ENCODE measurements at regions not wholly inside any gene's neighbourhood (a gene's known extent, or its start where the extent isn't known, plus 50 kb on each side); places are given as distances from the start of the nearest gene placed in this dataset.

GRCh38 chr2:220544049-220544448, 916.6 kb downstream of the SLC4A3 start:
- WGBS, 4 donors: 49 to 80% (median 60%) methylated on average over 1 of the region's 1 CpG
- Histone ChIP-seq H3K9me3 (replicated peaks in 1 of 3) (no peaks in the 10 kb centered on the region), H3K4me3 (no peak overlapping the region), H3K4me1 (replicated peaks in 1 of 2) (no peaks in the 10 kb centered on the region), H3K36me3 (replicated peaks in 1 of 2) (no peaks in the 10 kb centered on the region), H3K27ac (no peak overlapping the region), H3K27me3 (no peaks in the 10 kb centered on the region)
- no peak for TF ChIP-seq POLR2A (IDR thresholded peaks at IDR 0.05)
- TF ChIP-seq CTCF (IDR thresholded peaks at IDR 0.05): no peak
- no peak for DNase-seq
- intact Hi-C loops (cut with DNase I): no loop called here

- no peak overlapping the region for H3K27ac ChIP-seq
- no peak for TF ChIP-seq POLR2A (IDR thresholded peaks at IDR 0.05)
- no peak for TF ChIP-seq CTCF (IDR thresholded peaks at IDR 0.05)
- DNase-seq: no peak
- WGBS, 4 donors: 76 to 86% (median 84%) methylated on average over 2 of the region's 2 CpGs
- H3K27me3 ChIP-seq: no peaks in the 10 kb centered on the region
- H3K36me3 ChIP-seq (replicated peaks in 1 of 2): no peaks in the 10 kb centered on the region
- H3K9me3 ChIP-seq (replicated peaks in 1 of 3): no peaks in the 10 kb centered on the region
- intact Hi-C loops (cut with DNase I): no loop called here
- no peak overlapping the region for H3K4me3 ChIP-seq
- H3K4me1 ChIP-seq (replicated peaks in 1 of 2): no peaks in the 10 kb centered on the region
Observed at GRCh38 chr2:220550995-220551700, 923.7 kb downstream of the SLC4A3 start.

GRCh38 chr2:220552790-220553535, 925.5 kb downstream of the SLC4A3 start:
- WGBS, 4 donors: 53 to 69% (median 64%) methylated on average over 7 of the region's 7 CpGs
- H3K27me3 ChIP-seq: no peaks in the 10 kb centered on the region
- no peaks in the 10 kb centered on the region for H3K36me3 ChIP-seq (replicated peaks in 1 of 2)
- no peaks in the 10 kb centered on the region for H3K9me3 ChIP-seq (replicated peaks in 1 of 3)
- TF ChIP-seq CTCF (IDR thresholded peaks at IDR 0.05) (no peak), POLR2A (IDR thresholded peaks at IDR 0.05) (no peak)
- H3K4me3 ChIP-seq: no peak overlapping the region
- no peak for DNase-seq
- H3K4me1 ChIP-seq (replicated peaks in 1 of 2): no peaks in the 10 kb centered on the region
- H3K27ac ChIP-seq: no peak overlapping the region
- intact Hi-C loops (cut with DNase I): no loop called here

GRCh38 chr2:220555961-220556630, 928.7 kb downstream of the SLC4A3 start:
- H3K36me3 ChIP-seq (replicated peaks in 1 of 2): no peaks in the 10 kb centered on the region
- H3K27ac ChIP-seq: no peak overlapping the region
- no peak for TF ChIP-seq CTCF (IDR thresholded peaks at IDR 0.05)
- no peak for TF ChIP-seq POLR2A (IDR thresholded peaks at IDR 0.05)
- intact Hi-C loops (cut with DNase I): no loop called here
- no peak for DNase-seq
- H3K9me3 ChIP-seq (replicated peaks in 1 of 3): no peaks in the 10 kb centered on the region
- 73 to 91% (median 82%) methylated on average over 3 of the region's 3 CpGs for WGBS, 4 donors
- H3K4me1 ChIP-seq (replicated peaks in 1 of 2): no peaks in the 10 kb centered on the region
- no peaks in the 10 kb centered on the region for H3K27me3 ChIP-seq
- H3K4me3 ChIP-seq: no peak overlapping the region
